Hematopoietic multipotent progenitor cell treated with erythropoietin and hydrocortisone succinate and interleukin-3 and kit ligand, for 4 days (in vitro differentiated cells): ENCODE measurements at regions not wholly inside any gene's neighbourhood (a gene's known extent, or its start where the extent isn't known, plus 50 kb on each side); places are given as distances from the start of the nearest gene placed in this dataset.
"Not testable (repeated sequence)": the region's sequence is repeated elsewhere in the genome, so short reads cannot be mapped to it uniquely, and the experiment has no call there.

ENCODE experiments used
- DNase-seq: peaks from one replicate; pipeline ENCODE4 v3.0.0-alpha.2; 2015

DNA sequence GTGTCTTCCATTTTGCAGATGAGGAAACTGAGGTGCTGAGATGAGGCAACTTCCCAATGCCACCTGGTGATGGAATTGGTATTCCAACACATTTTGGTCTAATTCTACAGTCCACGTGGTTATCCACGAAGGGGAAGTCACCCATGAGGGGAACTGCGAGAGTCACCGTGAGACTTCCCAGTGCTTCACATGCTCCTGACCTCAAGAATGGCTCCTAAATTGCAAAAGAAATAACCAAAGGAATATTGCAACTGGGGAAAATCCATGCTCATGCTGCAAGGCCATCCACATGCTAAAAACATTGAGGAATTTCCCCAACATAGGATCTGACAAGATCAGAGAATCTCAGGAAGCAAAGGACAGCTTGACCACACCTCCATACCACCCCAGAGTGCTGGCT lies 153.9 kb downstream of the HS3ST3B1 start:
- DNase-seq, result no peak

DNA sequence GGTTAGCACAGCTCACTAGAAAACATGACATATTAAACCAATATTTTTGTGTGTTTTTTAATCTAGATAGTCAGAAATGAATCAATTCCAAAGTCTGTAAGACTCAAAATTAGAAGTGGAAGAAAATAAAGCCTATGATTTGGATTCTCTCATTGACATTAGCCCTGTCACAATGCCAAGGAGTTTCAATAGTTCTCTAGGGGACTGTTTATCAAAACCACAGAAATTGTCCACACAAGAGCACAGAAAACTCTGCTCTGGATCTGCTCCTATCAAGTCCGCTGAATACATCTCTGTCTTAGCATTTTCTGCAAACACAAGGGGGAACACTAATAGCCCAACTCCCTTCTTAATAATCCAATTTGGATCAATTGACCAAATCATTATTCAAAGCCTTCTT lies 152.0 kb downstream of the HS3ST3B1 start:
- DNase-seq, result no peak

DNA sequence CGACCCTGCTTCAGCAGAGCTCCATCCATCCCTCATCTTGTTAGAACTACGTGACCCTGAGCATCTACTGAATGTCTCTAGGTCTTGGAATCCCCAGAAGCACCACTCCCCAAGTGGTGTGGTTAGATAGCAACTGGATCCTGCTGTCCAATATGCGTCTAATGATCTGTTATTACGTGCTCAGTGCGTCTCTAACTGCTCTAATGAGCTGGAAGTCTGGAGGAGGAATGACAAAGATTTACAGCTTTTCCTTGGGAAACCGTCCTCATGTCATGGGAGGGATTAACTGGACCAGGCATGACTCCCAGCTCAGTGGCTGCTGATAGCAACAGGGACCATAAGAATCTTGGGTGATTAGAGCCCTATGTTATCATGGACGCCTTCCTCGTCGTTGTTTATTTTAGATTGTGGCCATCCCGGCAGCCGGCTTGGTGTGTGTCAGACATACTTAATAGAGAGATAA lies 150.9 kb downstream of the HS3ST3B1 start:
- no peak for DNase-seq

DNA sequence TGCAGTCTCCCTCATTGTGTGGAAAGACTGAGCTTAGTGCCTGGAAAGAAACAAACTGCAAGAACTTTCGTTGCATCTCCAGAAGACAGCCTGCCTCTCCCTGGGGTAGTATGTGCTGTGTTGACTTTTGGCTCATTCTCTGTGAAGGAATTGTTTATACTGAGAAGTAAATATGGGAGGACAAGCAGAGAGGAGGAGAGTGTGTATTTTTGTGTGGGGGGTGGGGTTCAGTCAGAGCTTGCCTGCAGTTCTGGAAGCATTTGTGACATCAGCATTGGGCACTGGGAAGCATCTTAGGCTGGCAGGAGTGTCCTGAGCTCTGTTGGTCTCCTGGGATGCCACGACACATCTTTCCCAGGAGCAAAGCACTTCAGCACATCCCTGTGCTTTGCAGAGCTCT lies 147.9 kb downstream of the HS3ST3B1 start:
- no peak for DNase-seq

DNA sequence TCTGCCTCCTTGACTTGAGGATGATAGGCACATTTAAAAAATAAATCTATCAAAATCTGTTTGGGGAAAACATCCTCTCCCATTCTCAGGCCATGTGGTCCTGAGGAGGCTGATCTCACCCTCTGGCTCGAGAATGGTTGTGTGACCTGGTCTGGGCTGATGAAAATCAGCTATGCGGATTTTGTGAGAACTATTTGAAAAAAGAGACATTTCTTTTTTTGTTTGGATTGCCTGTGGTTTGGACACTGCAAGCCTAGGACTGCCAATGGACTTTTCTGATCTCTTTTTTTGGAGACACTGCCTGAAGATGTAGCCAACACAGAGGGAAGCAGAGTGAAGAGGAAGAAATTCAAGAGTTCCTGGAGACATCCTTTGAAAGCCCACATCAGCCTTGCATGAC lies 145.9 kb downstream of the HS3ST3B1 start:
- DNase-seq, result no peak

DNA sequence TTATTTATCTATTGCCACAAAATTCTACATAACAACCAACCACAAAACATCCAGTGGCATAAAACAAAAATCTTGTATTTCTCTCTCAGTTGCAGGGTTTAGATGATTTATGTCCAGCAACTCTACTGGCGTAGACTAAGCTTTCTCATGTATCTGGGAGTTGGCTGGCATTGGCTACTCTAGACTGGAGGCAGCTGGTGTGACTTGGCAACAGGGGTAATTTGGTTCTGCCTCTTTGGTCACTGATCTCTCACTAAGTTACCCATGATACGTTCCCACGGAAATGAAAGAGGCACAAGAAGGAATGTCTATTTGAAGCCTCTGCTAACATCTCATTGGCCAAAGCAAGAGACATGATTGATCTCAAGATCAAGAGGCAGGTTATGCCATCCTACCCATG lies 144.0 kb downstream of the HS3ST3B1 start:
- DNase-seq, result no peak

DNA sequence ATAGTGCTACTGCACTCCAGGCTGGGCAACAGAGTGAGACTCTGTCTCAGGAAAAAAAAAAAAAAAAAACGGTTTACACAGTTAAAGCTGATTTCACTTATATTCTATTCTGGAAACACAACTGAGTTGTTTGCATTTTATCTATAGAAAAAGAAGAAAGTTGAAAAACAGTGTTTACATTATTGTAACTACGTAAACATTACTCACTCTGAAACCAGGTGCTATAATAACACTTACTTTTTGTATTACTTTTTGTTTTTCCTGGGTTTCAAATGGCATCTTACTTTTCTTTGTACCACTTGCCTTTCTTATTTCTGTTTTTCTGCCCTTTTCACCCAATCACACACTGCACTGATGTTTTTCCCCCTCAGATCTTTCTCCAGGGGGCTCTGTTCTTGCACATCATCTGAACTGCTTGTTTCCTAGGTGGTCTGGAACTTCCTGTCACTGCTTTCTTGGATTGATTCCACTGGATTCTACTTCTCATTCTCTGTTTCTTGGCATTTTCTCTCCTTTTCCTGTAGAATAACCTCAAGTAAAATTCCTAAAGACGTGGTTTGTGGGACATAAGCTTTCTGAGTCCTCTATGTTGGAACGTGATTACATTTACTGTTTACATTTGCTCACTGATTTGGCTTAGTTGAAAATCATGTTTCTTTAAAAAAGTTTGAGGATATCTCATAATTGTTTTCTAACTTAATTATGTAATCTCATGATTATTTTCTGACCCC lies 142.1 kb downstream of the HS3ST3B1 start:
- no peak for DNase-seq

DNA sequence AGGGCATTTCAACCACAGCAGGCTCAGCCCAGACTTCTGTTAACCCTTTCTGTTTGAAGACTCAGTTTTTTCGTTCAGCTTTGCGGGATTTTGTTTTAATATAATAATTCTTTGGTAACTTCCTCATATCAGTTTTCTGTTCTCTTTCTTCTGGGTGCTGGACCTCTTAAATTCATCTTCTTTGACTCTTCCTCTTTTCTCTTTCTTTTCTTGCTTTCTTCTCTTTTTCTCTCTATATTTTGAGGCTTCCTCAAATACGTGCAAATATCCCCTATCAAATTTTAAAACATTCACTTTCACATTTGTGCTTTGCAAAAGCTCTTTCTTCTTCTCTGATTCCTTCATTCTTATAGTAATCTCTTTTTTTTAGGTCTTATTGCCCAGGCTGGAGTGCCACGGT lies 136.3 kb downstream of the HS3ST3B1 start:
- DNase-seq, result no peak

DNA sequence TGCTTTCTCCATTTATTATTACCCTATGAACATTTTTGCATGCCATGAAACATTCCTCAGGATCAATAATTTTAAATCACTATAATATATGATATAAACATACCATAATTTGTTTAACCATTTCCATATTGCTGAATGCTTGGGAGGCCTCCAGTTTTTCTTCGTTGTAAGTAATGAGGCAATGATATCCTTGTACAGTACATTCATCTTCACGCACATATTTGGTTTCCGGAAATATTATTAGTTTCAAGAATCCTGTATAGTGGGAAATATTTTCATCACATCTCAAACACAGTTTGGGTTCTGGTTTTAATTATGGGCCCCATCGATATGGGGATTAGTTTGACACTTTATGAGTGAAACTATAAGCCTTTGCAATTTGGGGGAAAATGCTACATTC lies 135.4 kb downstream of the HS3ST3B1 start:
- no peak for DNase-seq

DNA sequence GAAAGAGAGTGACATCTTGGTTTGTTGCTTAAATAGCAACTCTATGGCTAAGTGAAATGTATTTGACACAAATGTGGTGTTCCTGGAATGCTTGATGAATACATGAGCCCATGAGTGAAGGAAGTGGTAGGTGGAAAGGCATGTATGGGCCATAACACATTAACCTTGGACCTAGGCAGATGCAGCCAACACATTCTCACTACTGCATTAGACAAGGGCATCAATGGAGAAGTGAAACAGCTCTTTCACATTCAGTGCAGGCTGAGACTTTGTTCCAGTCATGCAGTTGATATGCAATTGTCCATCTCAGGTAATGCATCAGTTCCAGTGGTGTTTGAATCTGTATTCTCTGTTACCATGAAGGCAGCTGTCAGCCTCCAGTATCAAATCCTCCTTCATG lies 133.6 kb downstream of the HS3ST3B1 start:
- DNase-seq, result no peak

DNA sequence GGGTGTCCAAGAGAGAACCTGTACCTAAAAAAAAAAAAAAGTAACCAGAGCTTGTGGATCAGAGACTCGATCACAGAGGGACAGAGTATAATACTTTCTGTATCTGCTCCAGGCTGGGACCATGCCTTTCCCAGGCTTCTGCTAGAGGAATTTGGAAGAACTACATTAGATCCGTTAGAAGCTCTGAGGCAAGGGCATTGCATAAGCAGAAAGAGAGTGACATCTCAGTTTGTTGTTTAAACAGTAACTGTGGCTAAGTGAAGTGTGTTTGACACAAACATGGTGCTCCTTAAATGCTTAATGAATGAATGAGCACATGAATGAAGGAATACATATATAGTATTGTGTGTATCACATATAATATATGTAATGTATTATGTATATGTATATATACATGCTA lies 131.2 kb downstream of the HS3ST3B1 start:
- no peak for DNase-seq

DNA sequence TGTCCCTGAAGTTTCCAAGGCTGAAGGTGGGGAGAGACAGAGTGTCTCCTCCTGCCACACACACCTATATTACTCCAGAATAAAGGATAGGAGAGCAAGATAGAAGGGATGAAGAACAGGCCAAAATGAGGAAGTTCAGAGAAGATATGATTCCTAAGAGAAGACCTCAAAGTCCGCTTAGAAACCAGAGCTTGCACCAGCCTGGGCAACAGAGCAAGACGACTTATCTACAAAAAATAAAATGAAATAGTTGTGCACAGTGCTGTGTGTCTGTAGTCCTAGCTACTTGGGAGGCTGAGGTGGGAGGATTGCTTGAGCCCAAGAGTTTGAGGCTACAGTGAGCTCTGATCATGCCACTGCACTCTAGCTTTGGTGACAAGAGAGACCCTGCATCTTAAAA lies 128.2 kb downstream of the HS3ST3B1 start:
- peak; percentile 10 for DNase-seq

DNA sequence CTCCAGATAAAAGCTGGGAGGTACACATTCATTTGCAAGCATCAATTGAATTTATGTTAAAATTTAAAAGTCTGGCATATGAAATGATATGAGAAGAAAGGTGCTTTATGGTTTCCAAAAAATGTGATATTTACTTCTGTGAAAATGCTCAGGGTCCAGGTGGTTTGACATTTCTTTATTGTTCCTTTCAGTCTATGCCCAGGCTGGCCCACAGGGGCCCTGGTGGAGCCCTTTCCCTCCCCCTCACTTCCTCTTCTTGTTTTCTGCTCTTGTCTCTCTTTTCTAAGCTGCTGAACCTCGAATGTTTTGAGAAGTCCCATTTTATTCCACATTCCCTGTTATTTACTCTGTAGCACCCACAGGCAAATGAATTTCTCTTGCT lies 127.8 kb downstream of the HS3ST3B1 start:
- DNase-seq, result peak; percentile 59

DNA sequence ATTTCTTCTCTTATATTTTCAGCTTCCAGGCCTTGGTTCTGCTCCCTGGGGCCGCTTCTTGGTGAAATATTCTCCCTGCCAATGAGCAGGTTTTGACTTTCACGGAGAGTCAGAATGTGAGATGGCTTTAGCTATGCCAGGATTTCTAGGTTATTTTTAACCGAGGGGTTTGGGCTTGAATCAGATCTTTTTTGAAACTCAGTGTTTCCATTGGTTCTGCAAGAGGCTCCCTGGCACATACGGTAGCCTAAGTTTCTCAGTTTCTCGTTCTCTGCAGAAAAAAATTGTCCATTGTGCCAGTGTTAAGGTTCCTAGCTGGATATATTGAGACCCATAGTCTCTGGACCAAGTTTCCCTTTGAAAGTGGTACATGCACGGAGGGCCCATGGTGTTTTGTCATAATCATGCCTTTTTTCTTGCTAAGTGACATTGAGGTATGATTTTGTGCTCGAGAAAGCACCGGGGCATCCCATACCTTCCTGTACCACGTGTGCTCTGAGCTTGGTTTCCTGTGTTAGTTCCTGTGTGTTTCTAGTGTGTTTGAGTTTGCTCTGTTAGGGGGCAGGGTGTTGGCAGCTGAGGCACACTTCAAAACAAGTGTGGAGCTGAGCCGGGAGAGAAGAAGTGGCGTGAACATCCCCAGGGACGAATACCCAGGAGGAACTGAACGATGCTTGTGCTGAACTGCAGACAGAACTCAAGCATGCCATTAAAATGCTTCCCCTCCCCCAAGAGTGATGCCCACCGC lies 127.2 kb downstream of the HS3ST3B1 start:
- DNase-seq, result peak; percentile 18

DNA sequence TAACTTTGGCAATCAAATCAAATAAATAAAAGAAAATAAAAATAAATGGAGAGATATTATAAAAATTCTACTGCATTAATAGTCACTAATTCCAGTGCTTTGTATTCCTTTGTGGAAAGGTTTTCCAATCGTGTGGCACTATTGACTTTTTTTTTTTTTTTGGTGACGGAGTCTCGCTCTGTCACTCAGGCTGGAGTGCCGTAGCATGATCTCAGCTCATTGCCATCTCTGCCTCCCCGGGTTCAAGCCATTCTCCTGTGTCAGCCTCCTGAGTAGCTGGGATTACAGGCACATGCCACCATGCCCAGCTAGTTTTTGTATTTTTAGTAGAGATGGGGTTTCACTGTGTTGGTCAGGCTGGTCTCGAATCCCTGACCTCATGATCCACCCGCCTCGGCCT lies 122.3 kb downstream of the HS3ST3B1 start:
- DNase-seq, result not testable (repeated sequence)

DNA sequence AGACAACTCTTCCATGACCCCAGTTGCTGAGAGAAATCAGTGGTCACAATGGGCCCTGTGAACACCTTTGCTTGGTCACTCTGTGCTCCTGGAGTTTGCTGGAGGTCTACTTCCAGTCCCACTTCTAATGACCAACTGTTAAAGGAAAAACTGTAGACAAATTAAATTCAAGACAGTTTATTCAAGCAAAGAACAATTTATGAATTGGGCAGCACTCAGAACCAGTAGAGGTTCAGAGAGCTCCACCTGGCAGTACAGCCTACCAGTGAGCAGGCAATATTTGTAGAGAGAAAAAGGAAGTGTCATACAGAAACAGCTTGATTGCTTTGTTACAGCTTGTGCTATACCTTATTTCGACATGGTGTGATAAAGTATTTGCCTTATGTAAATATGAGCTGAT lies 116.5 kb downstream of the HS3ST3B1 start:
- no peak for DNase-seq

DNA sequence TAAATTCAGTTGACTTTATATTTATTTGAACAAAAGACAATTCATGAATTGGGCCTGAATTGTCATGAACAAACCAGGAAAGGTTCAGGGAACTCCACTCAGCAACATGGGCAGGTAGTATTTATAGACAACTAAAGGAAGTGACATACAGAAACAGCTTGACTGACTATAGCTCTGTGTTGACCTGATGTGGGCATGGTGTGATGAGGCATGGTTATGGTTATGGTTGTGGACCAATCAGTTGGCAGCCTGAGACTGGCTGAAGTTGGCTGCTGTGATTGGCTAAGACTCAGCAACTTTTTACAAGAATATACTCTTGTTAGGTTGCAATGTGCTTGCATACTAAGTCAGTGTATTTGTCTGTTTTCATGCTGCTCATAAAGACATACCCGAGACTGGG lies 108.4 kb downstream of the HS3ST3B1 start:
- no peak for DNase-seq

DNA sequence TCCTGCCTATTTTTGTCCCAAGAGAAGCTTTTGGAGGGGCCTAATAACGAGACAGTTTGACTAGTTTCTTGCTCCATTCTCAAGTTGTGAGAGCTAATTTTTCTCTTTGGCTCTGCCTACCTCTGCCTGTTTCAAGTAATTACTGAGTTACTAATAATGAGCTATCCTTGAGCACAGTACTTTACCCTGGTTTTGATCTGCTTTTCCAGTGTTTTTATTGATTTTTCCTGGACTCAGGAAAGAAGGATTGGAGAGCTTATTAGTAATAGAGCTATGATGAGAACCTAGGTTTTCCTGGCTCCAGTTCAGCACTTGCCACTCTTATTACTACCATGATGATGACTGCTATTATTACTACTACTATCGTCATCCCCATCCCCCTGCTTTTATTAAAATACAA lies 106.7 kb downstream of the HS3ST3B1 start:
- DNase-seq, result no peak

DNA sequence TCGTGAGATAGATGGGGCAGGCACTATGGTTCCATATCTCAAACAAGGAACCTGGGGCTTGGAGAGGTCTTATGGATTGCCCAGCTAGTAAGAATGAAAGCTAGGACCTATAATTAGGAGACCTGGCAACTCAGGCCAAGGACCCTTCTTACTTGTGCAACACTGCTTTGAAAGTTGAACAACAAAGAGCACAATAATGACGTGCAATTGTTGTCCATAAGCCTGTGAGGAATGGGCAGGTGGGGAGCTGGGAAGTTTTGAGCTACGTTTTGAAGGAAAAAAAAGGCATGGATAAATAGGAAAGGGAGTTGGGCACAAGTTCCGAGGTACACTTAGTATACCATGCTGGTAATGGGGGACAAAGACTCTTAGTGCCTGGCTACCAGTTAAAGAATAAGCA lies 104.3 kb downstream of the HS3ST3B1 start:
- no peak for DNase-seq
